Activated T-helper 2 cell treated with anti-CD3 and anti-CD28 coated beads, Interferon-gamma antibody, Interleukin-2, Interleukin-4, amounts not matched to agents 10 μg/mL and 5 μg/mL and 100 μg/mL, durations not matched to agents 14 hours and 24 hours and 36 hours (primary cell): ENCODE measurements at regions not wholly inside any gene's neighbourhood (a gene's known extent, or its start where the extent isn't known, plus 50 kb on each side); places are given as distances from the start of the nearest gene placed in this dataset.

ENCODE experiments used
- DNase-seq: peaks from one replicate; pipeline ENCODE4 v3.0.0; 2021; ENCODE audit warnings: low spot score
- H3K27ac Mint-ChIP-seq: one replicate; pipeline ENCODE4 v1.8.0; 2021; ENCODE audit warnings: mixed read lengths
- H3K27me3 Mint-ChIP-seq: one replicate; pipeline ENCODE4 v1.8.0; 2021; ENCODE audit warnings: low read depth, mixed read lengths
- H3K36me3 Mint-ChIP-seq: one replicate; pipeline ENCODE4 v1.8.0; 2021; ENCODE audit warnings: low read depth, mixed read lengths
- H3K4me1 Mint-ChIP-seq: one replicate; pipeline ENCODE4 v1.8.0; 2021; ENCODE audit warnings: low read depth, mixed read lengths
- H3K4me3 Mint-ChIP-seq: one replicate; pipeline ENCODE4 v1.8.0; 2021; ENCODE audit warnings: low read depth, mild to moderate bottlenecking, moderate library complexity, mixed read lengths
- H3K9me3 Mint-ChIP-seq: one replicate; pipeline ENCODE4 v1.8.0; 2021; ENCODE audit warnings: mixed read lengths
- intact Hi-C: fragments of 100-400 bp; cut with micrococcal nuclease; formaldehyde crosslinking; loops from one replicate; pipeline ENCODE4 v1.15.1; 2023

DNA sequence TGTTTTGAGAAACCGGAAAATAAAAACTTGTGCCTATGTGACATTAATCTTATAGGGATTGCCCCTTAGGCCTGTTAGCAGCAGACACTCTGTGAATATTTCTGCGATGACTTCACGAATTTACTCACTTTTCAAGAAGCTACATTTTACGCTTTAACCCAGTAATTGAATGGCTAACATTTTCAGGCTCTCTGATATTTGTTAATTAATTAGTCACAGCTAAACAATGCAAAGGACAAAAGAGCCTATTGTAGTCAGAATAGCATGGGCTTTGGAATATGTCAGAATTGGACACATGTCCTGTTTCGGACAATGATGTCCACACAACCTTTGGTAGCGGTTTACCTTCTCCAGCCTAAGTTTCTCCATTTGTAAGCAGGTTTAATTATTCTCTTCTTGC is 506.6 kb downstream of the EFNB2 start:
- Mint-ChIP-seq H3K9me3 (no peaks in the 10 kb centered on the region), H3K4me3 (no peak overlapping the region), H3K36me3 (no peaks in the 10 kb centered on the region), H3K4me1 (no peaks in the 10 kb centered on the region), H3K27me3 (no peaks in the 10 kb centered on the region), H3K27ac (no peak overlapping the region)
- DNase-seq = no peak
- intact Hi-C loops = no loop called here

- Mint-ChIP-seq H3K27ac (no peak overlapping the region), H3K4me1 (no peaks in the 10 kb centered on the region), H3K4me3 (no peak overlapping the region), H3K9me3 (no peaks in the 10 kb centered on the region), H3K36me3 (no peaks in the 10 kb centered on the region), H3K27me3 (no peaks in the 10 kb centered on the region)
- intact Hi-C loops = no loop called here
- no peak for DNase-seq
Measured at GRCh38 chr13:106011600-106011999, 523.9 kb downstream of the EFNB2 start.

GRCh38 chr13:106010836-106011235 is 524.6 kb downstream of the EFNB2 start:
- H3K27me3 Mint-ChIP-seq = no peaks in the 10 kb centered on the region
- H3K4me1 Mint-ChIP-seq = no peaks in the 10 kb centered on the region
- no peak overlapping the region for H3K4me3 Mint-ChIP-seq
- no peak overlapping the region for H3K27ac Mint-ChIP-seq
- no peaks in the 10 kb centered on the region for H3K36me3 Mint-ChIP-seq
- no peak for DNase-seq
- H3K9me3 Mint-ChIP-seq = no peaks in the 10 kb centered on the region
- intact Hi-C loops = no loop called here

GRCh38 chr13:106008540-106008939 is 526.9 kb downstream of the EFNB2 start:
- H3K27ac Mint-ChIP-seq = no peak overlapping the region
- H3K27me3 Mint-ChIP-seq = no peaks in the 10 kb centered on the region
- no peak for DNase-seq
- no peak overlapping the region for H3K4me3 Mint-ChIP-seq
- no peaks in the 10 kb centered on the region for H3K4me1 Mint-ChIP-seq
- H3K36me3 Mint-ChIP-seq = no peaks in the 10 kb centered on the region
- intact Hi-C loops = no loop called here
- H3K9me3 Mint-ChIP-seq = no peaks in the 10 kb centered on the region

- H3K9me3 Mint-ChIP-seq = no peaks in the 10 kb centered on the region
- no peaks in the 10 kb centered on the region for H3K36me3 Mint-ChIP-seq
- intact Hi-C loops = no loop called here
Measured at GRCh38 chr13:106007156-106007555, 528.3 kb downstream of the EFNB2 start.

DNA sequence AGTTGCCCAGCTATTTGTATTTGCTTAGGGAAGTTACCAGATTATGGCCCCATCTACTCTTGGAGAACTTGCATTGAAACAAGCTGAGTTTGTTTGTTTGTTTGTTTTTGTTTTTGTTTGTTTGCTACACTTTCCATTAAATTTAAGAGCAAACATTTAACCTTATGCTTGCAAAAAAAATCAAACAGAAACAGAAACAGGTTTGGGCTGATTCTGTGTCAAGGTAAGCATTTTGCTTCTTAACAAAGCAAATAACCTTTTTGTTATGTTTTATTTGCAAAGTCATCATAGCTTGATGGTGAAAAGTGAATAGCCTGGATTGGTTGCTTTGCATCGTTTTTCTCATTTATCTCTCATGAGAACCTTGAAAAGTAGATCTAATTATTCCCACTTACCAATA is 531.8 kb downstream of the EFNB2 start:
- no peaks in the 10 kb centered on the region for H3K36me3 Mint-ChIP-seq
- peaks cover 3% of the 10 kb centered on the region for H3K9me3 Mint-ChIP-seq
- no peaks in the 10 kb centered on the region for H3K27me3 Mint-ChIP-seq
- no peak for DNase-seq
- no peak overlapping the region for H3K4me3 Mint-ChIP-seq
- intact Hi-C loops = no loop called here
- no peaks in the 10 kb centered on the region for H3K4me1 Mint-ChIP-seq
- H3K27ac Mint-ChIP-seq = no peak overlapping the region

More at GRCh38 chr13:106007156-106007555, 528.3 kb downstream of the EFNB2 start:
- Mint-ChIP-seq H3K4me3 (no peak overlapping the region), H3K4me1 (no peaks in the 10 kb centered on the region), H3K27me3 (no peaks in the 10 kb centered on the region), H3K27ac (no peak overlapping the region)
- DNase-seq = no peak

DNA sequence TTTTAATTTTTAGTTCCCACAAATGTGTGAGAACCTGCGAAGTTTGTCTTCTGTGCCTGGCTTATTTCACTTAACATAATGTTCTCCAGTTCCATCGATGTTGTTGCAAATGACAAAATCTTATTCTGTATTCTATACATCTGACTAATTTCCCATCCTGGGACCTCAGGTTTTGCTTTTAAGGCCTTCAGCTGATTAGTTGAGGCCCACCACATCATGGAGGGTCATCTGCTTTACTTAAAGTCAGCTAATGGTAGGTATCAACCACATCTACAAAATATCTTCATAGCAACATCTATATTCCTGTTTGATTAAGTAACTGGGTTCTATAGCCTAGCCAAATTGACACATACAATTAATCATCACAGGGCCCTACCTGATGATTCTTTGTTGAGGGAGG is 534.0 kb downstream of the EFNB2 start:
- Mint-ChIP-seq H3K27ac (no peak overlapping the region), H3K9me3 (peaks cover 6% of the 10 kb centered on the region), H3K4me1 (no peaks in the 10 kb centered on the region), H3K27me3 (no peaks in the 10 kb centered on the region), H3K36me3 (no peaks in the 10 kb centered on the region), H3K4me3 (no peak overlapping the region)
- DNase-seq = no peak
- intact Hi-C loops = no loop called here

GRCh38 chr13:105997581-105998550 is 537.6 kb downstream of the EFNB2 start:
- no peak overlapping the region for H3K4me3 Mint-ChIP-seq
- no peaks in the 10 kb centered on the region for H3K4me1 Mint-ChIP-seq
- H3K9me3 Mint-ChIP-seq = peaks cover 6% of the 10 kb centered on the region
- no peak for DNase-seq
- intact Hi-C loops = no loop called here
- H3K27ac Mint-ChIP-seq = no peak overlapping the region
- H3K36me3 Mint-ChIP-seq = no peaks in the 10 kb centered on the region
- H3K27me3 Mint-ChIP-seq = no peaks in the 10 kb centered on the region

DNA sequence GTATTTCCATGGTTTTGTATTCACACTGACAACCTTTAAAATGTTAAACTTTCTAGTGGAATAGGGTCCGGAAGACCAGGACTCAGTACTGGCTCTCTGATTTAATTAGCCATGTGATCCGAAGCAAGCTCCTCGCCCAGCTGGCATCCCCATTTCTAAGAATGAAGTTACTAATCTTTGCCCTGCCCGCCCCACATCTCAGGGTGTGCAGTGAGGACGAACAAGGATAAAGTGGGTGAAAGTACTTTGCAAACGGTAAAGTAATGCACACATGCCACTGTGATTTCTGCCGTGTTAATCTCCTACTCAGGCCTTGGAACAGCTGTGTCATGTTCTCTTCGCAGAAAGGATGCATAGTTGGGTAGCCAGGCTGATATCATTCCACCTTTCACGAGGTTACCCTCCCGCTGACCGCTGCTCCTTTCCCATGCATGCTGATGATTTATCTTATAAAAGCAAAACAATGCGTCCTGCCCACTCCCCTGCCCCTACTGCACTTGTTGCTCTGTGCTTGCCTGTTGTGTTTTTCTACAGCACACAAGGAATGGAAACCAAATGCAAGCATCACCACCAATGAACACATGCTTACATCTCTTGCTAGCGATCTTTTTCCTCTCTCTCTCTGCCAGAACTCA is 539.0 kb downstream of the EFNB2 start:
- Mint-ChIP-seq H3K9me3 (peaks cover 6% of the 10 kb centered on the region), H3K36me3 (no peaks in the 10 kb centered on the region), H3K4me1 (no peaks in the 10 kb centered on the region), H3K27me3 (no peaks in the 10 kb centered on the region), H3K27ac (no peak overlapping the region), H3K4me3 (no peak overlapping the region)
- no peak for DNase-seq
- intact Hi-C loops = no loop called here

- Mint-ChIP-seq H3K9me3 (peaks cover 6% of the 10 kb centered on the region), H3K4me3 (no peak overlapping the region), H3K4me1 (no peaks in the 10 kb centered on the region), H3K27ac (no peak overlapping the region), H3K27me3 (no peaks in the 10 kb centered on the region), H3K36me3 (no peaks in the 10 kb centered on the region)
- intact Hi-C loops = no loop called here
- DNase-seq = no peak
Measured at GRCh38 chr13:105994340-105994739, 541.1 kb downstream of the EFNB2 start.

GRCh38 chr13:105991622-105992277 is 543.7 kb downstream of the EFNB2 start:
- no peak overlapping the region for H3K27ac Mint-ChIP-seq
- no peak overlapping the region for H3K4me3 Mint-ChIP-seq
- H3K36me3 Mint-ChIP-seq = no peaks in the 10 kb centered on the region
- H3K4me1 Mint-ChIP-seq = no peaks in the 10 kb centered on the region
- no peak for DNase-seq
- H3K9me3 Mint-ChIP-seq = no peaks in the 10 kb centered on the region
- intact Hi-C loops = no loop called here
- H3K27me3 Mint-ChIP-seq = no peaks in the 10 kb centered on the region

GRCh38 chr13:105991131-105991530 is 544.3 kb downstream of the EFNB2 start:
- Mint-ChIP-seq H3K27ac (no peak overlapping the region), H3K36me3 (no peaks in the 10 kb centered on the region), H3K4me1 (no peaks in the 10 kb centered on the region), H3K27me3 (no peaks in the 10 kb centered on the region), H3K9me3 (no peaks in the 10 kb centered on the region), H3K4me3 (no peak overlapping the region)
- DNase-seq = no peak
- intact Hi-C loops = no loop called here
